ENCODE measurements at regions not wholly inside any gene's neighbourhood (a gene's known extent, or its start where the extent isn't known, plus 50 kb on each side); places are given as distances from the start of the nearest gene placed in this dataset.

GRCh38 chr6:43951756-43952675 is 175.2 kb downstream of the MRPL14 start:
- DNase-seq (ENCODE audit: low read depth in 3 of 3, low spot score in 2 of 3) = no peak

- no peak for DNase-seq (ENCODE audit: low read depth in 3 of 3, low spot score in 2 of 3)
Measured at GRCh38 chr6:43951063-43951755, 176.0 kb downstream of the MRPL14 start.

GRCh38 chr6:43950731-43951062 is 176.6 kb downstream of the MRPL14 start:
- no peak for DNase-seq (ENCODE audit: low read depth in 3 of 3, low spot score in 2 of 3)

GRCh38 chr6:43950051-43950605 is 177.1 kb downstream of the MRPL14 start:
- no peak for DNase-seq (ENCODE audit: low read depth in 3 of 3, low spot score in 2 of 3)

- no peak for DNase-seq (ENCODE audit: low read depth in 3 of 3, low spot score in 2 of 3)
Measured at GRCh38 chr6:43949551-43949991, 177.7 kb downstream of the MRPL14 start.

GRCh38 chr6:43948527-43949485 is 178.4 kb downstream of the MRPL14 start:
- DNase-seq (ENCODE audit: low read depth in 3 of 3, low spot score in 2 of 3) = no peak

GRCh38 chr6:43947860-43948259 is 177.8 kb downstream of the VEGFA start:
- DNase-seq (ENCODE audit: low read depth in 3 of 3, low spot score in 2 of 3) = no peak

GRCh38 chr6:43946641-43947363 is 176.8 kb downstream of the VEGFA start:
- DNase-seq (ENCODE audit: low read depth in 3 of 3, low spot score in 2 of 3) = no peak

GRCh38 chr6:43945768-43946080 is 175.7 kb downstream of the VEGFA start:
- DNase-seq (ENCODE audit: low read depth in 3 of 3, low spot score in 2 of 3) = no peak

- no peak for DNase-seq (ENCODE audit: low read depth in 3 of 3, low spot score in 2 of 3)
Measured at GRCh38 chr6:43944908-43945767, 175.1 kb downstream of the VEGFA start.

- DNase-seq (ENCODE audit: low read depth in 3 of 3, low spot score in 2 of 3) = no peak
Measured at GRCh38 chr6:43943781-43944250, 173.8 kb downstream of the VEGFA start.

- DNase-seq (ENCODE audit: low read depth in 3 of 3, low spot score in 2 of 3) = no peak
Measured at GRCh38 chr6:43943099-43943766, 173.2 kb downstream of the VEGFA start.

- DNase-seq (ENCODE audit: low read depth in 3 of 3, low spot score in 2 of 3) = no peak
Measured at GRCh38 chr6:43942616-43943015, 172.6 kb downstream of the VEGFA start.

- no peak for DNase-seq (ENCODE audit: low read depth in 3 of 3, low spot score in 2 of 3)
Measured at GRCh38 chr6:43942011-43942442, 172.0 kb downstream of the VEGFA start.

- DNase-seq (ENCODE audit: low read depth in 3 of 3, low spot score in 2 of 3) = no peak
Measured at GRCh38 chr6:43941174-43941573, 171.2 kb downstream of the VEGFA start.

GRCh38 chr6:43940393-43941087 is 170.5 kb downstream of the VEGFA start:
- DNase-seq (ENCODE audit: low read depth in 3 of 3, low spot score in 2 of 3) = no peak

- no peak for DNase-seq (ENCODE audit: low read depth in 3 of 3, low spot score in 2 of 3)
Measured at GRCh38 chr6:43940071-43940392, 170.0 kb downstream of the VEGFA start.

All from right renal cortex interstitium (tissue), 3 donors.